ENCODE measurements at regions not wholly inside any gene's neighbourhood (a gene's known extent, or its start where the extent isn't known, plus 50 kb on each side); places are given as distances from the start of the nearest gene placed in this dataset.
"Not testable (repeated sequence)": the region's sequence is repeated elsewhere in the genome, so short reads cannot be mapped to it uniquely, and the experiment has no call there.

- DNase-seq, result no peak
Measured at GRCh38 chr7:25672496-25672895, 444.2 kb upstream of the NPVF start.

- no peak for DNase-seq
Measured at GRCh38 chr7:25675789-25676474, 447.6 kb upstream of the NPVF start.

- DNase-seq, result no peak
Measured at GRCh38 chr7:25677595-25677994, 449.3 kb upstream of the NPVF start.

- no peak for DNase-seq
Measured at GRCh38 chr7:25678215-25678614, 449.9 kb upstream of the NPVF start.

- DNase-seq, result no peak
Measured at GRCh38 chr7:25680636-25681035, 452.4 kb upstream of the NPVF start.

GRCh38 chr7:25684360-25684759 lies 456.1 kb upstream of the NPVF start:
- no peak for DNase-seq

- DNase-seq, result no peak
Measured at GRCh38 chr7:25686493-25686892, 458.2 kb upstream of the NPVF start.

- DNase-seq, result no peak
Measured at GRCh38 chr7:25694211-25694610, 457.8 kb upstream of the NFE2L3 start.

GRCh38 chr7:25694699-25695098 lies 457.3 kb upstream of the NFE2L3 start:
- DNase-seq, result no peak

GRCh38 chr7:25696571-25696970 lies 455.4 kb upstream of the NFE2L3 start:
- DNase-seq, result no peak

GRCh38 chr7:25698451-25699113 lies 453.4 kb upstream of the NFE2L3 start:
- DNase-seq, result no peak

GRCh38 chr7:25700141-25700540 lies 451.9 kb upstream of the NFE2L3 start:
- DNase-seq, result not testable (repeated sequence)

- DNase-seq, result no peak
Measured at GRCh38 chr7:25704413-25704812, 447.6 kb upstream of the NFE2L3 start.

GRCh38 chr7:25706764-25707163 lies 445.2 kb upstream of the NFE2L3 start:
- no peak for DNase-seq

GRCh38 chr7:25707768-25708620 lies 444.0 kb upstream of the NFE2L3 start:
- no peak for DNase-seq

- DNase-seq, result no peak
Measured at GRCh38 chr7:25710959-25711358, 441.0 kb upstream of the NFE2L3 start.

- no peak for DNase-seq
Measured at GRCh38 chr7:25711940-25712339, 440.1 kb upstream of the NFE2L3 start.

- DNase-seq, result no peak
Measured at GRCh38 chr7:25712500-25712899, 439.5 kb upstream of the NFE2L3 start.

- DNase-seq, result no peak
Measured at GRCh38 chr7:25714013-25714412, 438.0 kb upstream of the NFE2L3 start.

- no peak for DNase-seq
Measured at GRCh38 chr7:25716421-25716820, 435.6 kb upstream of the NFE2L3 start.

GRCh38 chr7:25718596-25718995 lies 433.4 kb upstream of the NFE2L3 start:
- DNase-seq, result no peak

- DNase-seq, result no peak
Measured at GRCh38 chr7:25719190-25719896, 432.7 kb upstream of the NFE2L3 start.

- no peak for DNase-seq
Measured at GRCh38 chr7:25720427-25720826, 431.6 kb upstream of the NFE2L3 start.
